PFSK-1 (cell line): ENCODE measurements at regions not wholly inside any gene's neighbourhood (a gene's known extent, or its start where the extent isn't known, plus 50 kb on each side); places are given as distances from the start of the nearest gene placed in this dataset.

Source experiments
- FOXP2 ChIP-seq: optimal IDR thresholded peaks from 2 replicates; pipeline ENCODE3; 2011; ENCODE audit warnings: borderline replicate concordance, control low read depth, inconsistent platforms; ENCODE audit not compliant: insufficient read depth; ENCODE audit errors: extremely low read length, extremely low read depth
- POLR2AphosphoS5 ChIP-seq: IDR thresholded peaks from 2 replicates; pipeline ENCODE4 v1.6.1; 2012; ENCODE audit warnings: low read depth, mild to moderate bottlenecking, control low read depth, low read length, moderate library complexity
- REST ChIP-seq, 2 experiments: IDR thresholded peaks; 2 replicates each; pipeline versions ENCODE4 v1.6.1 to v1.8.0; 2011 to 2012; ENCODE audit warnings: low read depth in 2 of 2, low read length in 2 of 2, control low read depth in 1 of 2, inconsistent platforms in 1 of 2, mild to moderate bottlenecking in 1 of 2, moderate library complexity in 1 of 2; ENCODE audit not compliant: insufficient read depth in 1 of 2
- SIN3A ChIP-seq: IDR thresholded peaks from 2 replicates; pipeline ENCODE4 v1.6.1; 2012; ENCODE audit warnings: mild to moderate bottlenecking, low read length, moderate library complexity, borderline replicate concordance; ENCODE audit not compliant: insufficient read depth
- TAF1 ChIP-seq: IDR thresholded peaks from 2 replicates; pipeline ENCODE4 v1.6.1; 2012; ENCODE audit warnings: low read length, control low read depth, borderline replicate concordance; ENCODE audit not compliant: insufficient read depth

GRCh38 chr9:86562691-86563090 lies 208.5 kb upstream of the TUT7 start:
- TF ChIP-seq SIN3A (no peak), POLR2AphosphoS5 (no peak), REST (IDR thresholded peaks at IDR 0.05; ENCODE audit: insufficient read depth in 1 of 2, low read depth in 2 of 2, low read length in 2 of 2) (no peak), FOXP2 (no peak), TAF1 (no peak)

GRCh38 chr9:86557918-86558317 lies 203.7 kb upstream of the TUT7 start:
- TF ChIP-seq TAF1: no peak
- TF ChIP-seq REST (IDR thresholded peaks at IDR 0.05; ENCODE audit: insufficient read depth in 1 of 2, low read depth in 2 of 2, low read length in 2 of 2): no peak
- no peak for TF ChIP-seq FOXP2
- TF ChIP-seq SIN3A: no peak
- TF ChIP-seq POLR2AphosphoS5: no peak

GRCh38 chr9:86557063-86557766 lies 203.0 kb upstream of the TUT7 start:
- TF ChIP-seq REST (IDR thresholded peaks at IDR 0.05; ENCODE audit: insufficient read depth in 1 of 2, low read depth in 2 of 2, low read length in 2 of 2) (no peak), POLR2AphosphoS5 (no peak), TAF1 (no peak), SIN3A (no peak), FOXP2 (no peak)

GRCh38 chr9:86555661-86556060 lies 201.5 kb upstream of the TUT7 start:
- no peak for TF ChIP-seq FOXP2
- no peak for TF ChIP-seq POLR2AphosphoS5
- TF ChIP-seq TAF1: no peak
- no peak for TF ChIP-seq REST (IDR thresholded peaks at IDR 0.05; ENCODE audit: insufficient read depth in 1 of 2, low read depth in 2 of 2, low read length in 2 of 2)
- no peak for TF ChIP-seq SIN3A
